GM12878 (cell line): ENCODE measurements at regions not wholly inside any gene's neighbourhood (a gene's known extent, or its start where the extent isn't known, plus 50 kb on each side); places are given as distances from the start of the nearest gene placed in this dataset.

Experiments
- ATAC-seq: fragments of 200-7000 bp; cut with Tn5 transposase; 3 replicates; pipeline ENCODE4 v1.9.1; 2020; ENCODE audit warnings: mild to moderate bottlenecking, moderate library complexity
- BruUV-seq: library from RNA; stranded (reverse); fragments of 400-500 nt; replicated peaks from 2 replicates; lab custom pipeline; 2021; lab: Mats Ljungman, UMichigan
- CTCF ChIA-PET: fragments of 300-600 bp; sonication (Branson Sonifier 250); formaldehyde crosslinking; extraction: SDS; loops from one replicate; lab custom pipeline; 2021; ENCODE audit warnings: inconsistent platforms; lab: Yijun Ruan, JAX
- POLR2A ChIA-PET: fragments of 350-600 bp; formaldehyde crosslinking; extraction: SDS; loops from one replicate; lab custom pipeline; 2021; ENCODE audit warnings: inconsistent platforms; lab: Charles Lee
- RAD21 ChIA-PET: fragments of 300-600 bp; sonication (Branson Sonifier 250); formaldehyde crosslinking; loops from one replicate; lab custom pipeline; 2023; ENCODE audit warnings: antibody characterized with exemption; ENCODE audit not compliant: unreplicated experiment; lab: Charles Lee
- SMC1A ChIA-PET: fragments of 300-600 bp; sonication (Branson Sonifier 250); formaldehyde crosslinking; loops from one replicate; lab custom pipeline; 2023; ENCODE audit not compliant: unreplicated experiment, uncharacterized antibody; lab: Charles Lee
- DNase-seq: peaks from one replicate; pipeline ENCODE4 v3.0.0-alpha.2; 2011; ENCODE audit warnings: low read depth, low spot score
- FAIRE-seq: peaks from 3 replicates; lab custom pipeline; 2011; peaks lifted over from hg19 to GRCh38; lab: Jason Lieb, UNC
- H2AFZ ChIP-seq: 2 replicates; pipeline ENCODE4 v1.6.0; 2011; ENCODE audit warnings: low read depth, low read length, control low read depth; ENCODE audit not compliant: control insufficient read depth
- H3K27ac ChIP-seq: 2 replicates; pipeline ENCODE4 v1.5.1; 2011; ENCODE audit warnings: control low read depth; ENCODE audit not compliant: control insufficient read depth, insufficient read depth
- H3K27me3 ChIP-seq, 2 experiments: replicated peaks in 1 of 2; 2 replicates each; pipeline versions ENCODE4 v1.6.0 to v1.6.1; 2011; ENCODE audit warnings: low read length in 1 of 2; ENCODE audit not compliant: control insufficient read depth in 2 of 2, insufficient read depth in 2 of 2
- H3K36me3 ChIP-seq, 2 experiments: 2 replicates each; pipeline ENCODE4 v1.5.1; 2011; ENCODE audit warnings: low read length in 1 of 2; ENCODE audit not compliant: control insufficient read depth in 2 of 2, insufficient read depth in 2 of 2
- H3K4me1 ChIP-seq: 2 replicates; pipeline ENCODE4 v1.6.1; 2011; ENCODE audit warnings: mild to moderate bottlenecking, low read length, moderate library complexity, mixed read lengths; ENCODE audit not compliant: control insufficient read depth, insufficient read depth
- H3K4me2 ChIP-seq: 2 replicates; pipeline ENCODE4 v1.6.0; 2011; ENCODE audit warnings: control low read depth; ENCODE audit not compliant: control insufficient read depth, insufficient read depth
- H3K4me3 ChIP-seq: fragments of 200-600 bp; sonication (generic); 2 replicates; pipeline ENCODE4 v1.5.1; 2016
- H3K79me2 ChIP-seq: 2 replicates; pipeline ENCODE4 v1.6.0; 2011; ENCODE audit warnings: low read length; ENCODE audit not compliant: control insufficient read depth, insufficient read depth
- H3K9ac ChIP-seq: 2 replicates; pipeline ENCODE4 v1.8.0; 2011; ENCODE audit warnings: low read length, control low read depth, mixed read lengths; ENCODE audit not compliant: control insufficient read depth, insufficient read depth
- H3K9me3 ChIP-seq: replicated peaks from 3 replicates; pipeline ENCODE4 v1.5.1; 2011; ENCODE audit warnings: mild to moderate bottlenecking, low read length; ENCODE audit not compliant: control insufficient read depth, insufficient read depth
- H4K20me1 ChIP-seq: 2 replicates; pipeline ENCODE4 v1.6.0; 2011; ENCODE audit not compliant: control insufficient read depth, insufficient read depth
- BCL11A ChIP-seq: IDR thresholded peaks from 2 replicates; pipeline ENCODE4 v1.6.1; 2011; ENCODE audit warnings: low read depth, low read length
- CBX3 ChIP-seq: fragments of 200-600 bp; sonication (generic); IDR thresholded peaks from 2 replicates; pipeline ENCODE4 v1.6.1; 2016; ENCODE audit warnings: low read depth, borderline replicate concordance
- CEBPB ChIP-seq, 2 experiments: fragments of 150-350 bp in 1 of 2; IDR thresholded peaks; 2 replicates each; pipeline ENCODE4 v1.6.1; 2012 to 2014; ENCODE audit warnings: low read depth in 2 of 2, low read length in 2 of 2, borderline replicate concordance in 1 of 2, inconsistent platforms in 1 of 2
- DPF2 ChIP-seq: fragments of 450-650 bp; IDR thresholded peaks from 2 replicates; pipeline ENCODE4 v1.6.1; 2017; ENCODE audit warnings: mild to moderate bottlenecking
- ELK1 ChIP-seq: IDR thresholded peaks from 2 replicates; pipeline ENCODE4 v1.6.1; 2012; ENCODE audit warnings: low read depth, low read length, improper control_type of control experiment
- GABPA ChIP-seq: IDR thresholded peaks from 2 replicates; pipeline ENCODE4 v1.6.1; 2014; ENCODE audit warnings: antibody characterized with exemption, low read depth, mild to moderate bottlenecking, inconsistent platforms
- GATAD2B ChIP-seq: fragments of 450-650 bp; conservative IDR thresholded peaks from 2 replicates; pipeline ENCODE4 v1.6.1; 2017; ENCODE audit warnings: low read depth, mild to moderate bottlenecking, moderate library complexity
- HDAC2 ChIP-seq: fragments of 200-600 bp; sonication (generic); IDR thresholded peaks from 2 replicates; pipeline ENCODE4 v1.6.1; 2017
- MAX ChIP-seq: IDR thresholded peaks from 2 replicates; pipeline ENCODE4 v1.6.1; 2012; ENCODE audit warnings: low read depth, low read length, improper control_type of control experiment
- NFYB ChIP-seq: IDR thresholded peaks from 2 replicates; pipeline ENCODE4 v1.6.1; 2011; ENCODE audit warnings: low read depth, mild to moderate bottlenecking, low read length, improper control_type of control experiment, moderate library complexity; ENCODE audit not compliant: insufficient read depth
- NR2C1 ChIP-seq: fragments of 450-650 bp; IDR thresholded peaks from 2 replicates; pipeline ENCODE4 v1.6.1; 2017; ENCODE audit warnings: antibody characterized with exemption, mild to moderate bottlenecking, moderate library complexity
- POLR2AphosphoS5 ChIP-seq: IDR thresholded peaks from 2 replicates; pipeline ENCODE4 v1.6.1; 2011; ENCODE audit warnings: mild to moderate bottlenecking, low read length, inconsistent platforms
- RELA ChIP-seq: fragments of 450-650 bp; IDR thresholded peaks from 2 replicates; pipeline ENCODE4 v1.8.0; 2014; ENCODE audit warnings: borderline replicate concordance; ENCODE audit not compliant: partially characterized antibody
- SMAD5 ChIP-seq: IDR thresholded peaks from 2 replicates; pipeline ENCODE4 v1.6.1; 2016; ENCODE audit warnings: antibody characterized with exemption, low read depth
- SMARCA5 ChIP-seq: fragments of 450-650 bp; IDR thresholded peaks from 2 replicates; pipeline ENCODE4 v1.6.1; 2017; ENCODE audit warnings: mild to moderate bottlenecking
- SP1 ChIP-seq: IDR thresholded peaks from one replicate; pipeline ENCODE4 v1.6.1; 2011; ENCODE audit warnings: low read depth, low read length
- TCF12 ChIP-seq: IDR thresholded peaks from 2 replicates; pipeline ENCODE4 v1.6.1; 2011; ENCODE audit warnings: low read depth, mild to moderate bottlenecking, low read length
- ZNF217 ChIP-seq: fragments of 450-650 bp; IDR thresholded peaks from 2 replicates; pipeline ENCODE4 v1.6.1; 2017; ENCODE audit warnings: antibody characterized with exemption, mild to moderate bottlenecking
- ZNF24 ChIP-seq: fragments of 450-650 bp; IDR thresholded peaks from 2 replicates; pipeline ENCODE4 v1.6.1; 2017; ENCODE audit warnings: antibody characterized with exemption, mild to moderate bottlenecking
- ZNF687 ChIP-seq: fragments of 450-650 bp; IDR thresholded peaks from 2 replicates; pipeline ENCODE4 v1.6.1; 2017; ENCODE audit warnings: mild to moderate bottlenecking, moderate library complexity
- WGBS: methylation state at CpG from one replicate; pipeline ENCODE4 v1.1.6; 2016; ENCODE audit warnings: low lambda C conversion rate; ENCODE audit not compliant: insufficient replicate concordance, insufficient coverage; ENCODE audit errors: missing lambda C conversion rate; 5-methylcytosine and 5-hydroxymethylcytosine counted together
- in situ Hi-C: fragments of 300-500 bp; cut with MboI; formaldehyde crosslinking; loops from 9 replicates; pipeline ENCODE4 v1.14.3; 2018; ENCODE audit warnings: mixed read lengths
- intact Hi-C: fragments of 100-400 bp; cut with micrococcal nuclease; formaldehyde crosslinking; loops from one replicate; pipeline ENCODE4 v1.14.2; 2022; ENCODE audit not compliant: unreplicated experiment

- in situ Hi-C loops (no loop called here), intact Hi-C loops (no loop called here)
- Histone ChIP-seq H3K9me3 (no peaks in the 10 kb centered on the region), H3K9ac (no peak overlapping the region), H3K36me3 (no peaks in the 10 kb centered on the region), H3K27ac (no peak overlapping the region), H3K4me3 (no peak overlapping the region), H2AFZ (no peak overlapping the region), H4K20me1 (no peaks in the 10 kb centered on the region), H3K79me2 (no peaks in the 10 kb centered on the region), H3K4me1 (no peaks in the 10 kb centered on the region), H3K4me2 (no peak overlapping the region), H3K27me3 (no peaks in the 10 kb centered on the region; a peak in 1 of 4 replicates)
- 57% methylated on average over 1 of the region's 1 CpG for WGBS
- no peak for DNase-seq
- ChIA-PET POLR2A (no interaction called here), RAD21 (no interaction called here), CTCF (no interaction called here), SMC1A (no interaction called here)
- BruUV-seq, result no TSS peak
- ATAC-seq, result no peak
- FAIRE-seq, result no peak
- TF ChIP-seq CEBPB (IDR thresholded peaks at IDR 0.05; ENCODE audit: borderline replicate concordance in 1 of 2, low read depth in 2 of 2, low read length in 2 of 2), result no peak
- no peak for TF ChIP-seq ZNF217
- no peak for TF ChIP-seq SP1
- TF ChIP-seq GATAD2B, result no peak
- TF ChIP-seq POLR2AphosphoS5, result no peak
- no peak for TF ChIP-seq MAX
- no peak for TF ChIP-seq ZNF687
- no peak for TF ChIP-seq SMAD5
- TF ChIP-seq GABPA, result no peak
- TF ChIP-seq ZNF24, result no peak
- no peak for TF ChIP-seq BCL11A
- no peak for TF ChIP-seq SMARCA5
- no peak for TF ChIP-seq NR2C1
- TF ChIP-seq CBX3, result no peak
- no peak for TF ChIP-seq HDAC2
- no peak for TF ChIP-seq ELK1
- TF ChIP-seq NFYB, result no peak
- no peak for TF ChIP-seq DPF2
- TF ChIP-seq RELA, result no peak
- TF ChIP-seq TCF12, result no peak
These were observed 70.9 kb upstream of the NEUROD6 start for GRCh38 chr7:31411416-31411815.
